ENCODE measurements at regions not wholly inside any gene's neighbourhood (a gene's known extent, or its start where the extent isn't known, plus 50 kb on each side); places are given as distances from the start of the nearest gene placed in this dataset.

DNA sequence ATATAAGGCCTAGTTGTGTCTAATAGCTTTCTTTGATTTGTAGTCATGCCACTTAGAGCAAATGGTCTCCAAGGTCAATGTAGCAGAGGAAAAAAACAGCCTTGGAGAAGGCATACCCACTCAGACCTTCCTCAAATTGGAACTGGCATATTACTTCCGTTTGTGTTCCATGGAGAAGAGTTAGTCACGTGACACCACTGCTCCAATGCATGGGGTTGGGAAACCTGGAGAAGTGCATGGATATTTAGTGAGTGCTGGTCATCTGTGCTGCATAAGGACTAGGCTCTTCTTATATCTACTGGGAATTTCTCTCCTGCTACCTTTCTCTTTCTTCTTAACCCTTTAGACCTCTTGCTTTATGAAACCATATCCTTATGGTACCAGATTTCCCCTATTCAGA is 167.8 kb downstream of the BACH1 start:
- TF ChIP-seq, protein P1, sequence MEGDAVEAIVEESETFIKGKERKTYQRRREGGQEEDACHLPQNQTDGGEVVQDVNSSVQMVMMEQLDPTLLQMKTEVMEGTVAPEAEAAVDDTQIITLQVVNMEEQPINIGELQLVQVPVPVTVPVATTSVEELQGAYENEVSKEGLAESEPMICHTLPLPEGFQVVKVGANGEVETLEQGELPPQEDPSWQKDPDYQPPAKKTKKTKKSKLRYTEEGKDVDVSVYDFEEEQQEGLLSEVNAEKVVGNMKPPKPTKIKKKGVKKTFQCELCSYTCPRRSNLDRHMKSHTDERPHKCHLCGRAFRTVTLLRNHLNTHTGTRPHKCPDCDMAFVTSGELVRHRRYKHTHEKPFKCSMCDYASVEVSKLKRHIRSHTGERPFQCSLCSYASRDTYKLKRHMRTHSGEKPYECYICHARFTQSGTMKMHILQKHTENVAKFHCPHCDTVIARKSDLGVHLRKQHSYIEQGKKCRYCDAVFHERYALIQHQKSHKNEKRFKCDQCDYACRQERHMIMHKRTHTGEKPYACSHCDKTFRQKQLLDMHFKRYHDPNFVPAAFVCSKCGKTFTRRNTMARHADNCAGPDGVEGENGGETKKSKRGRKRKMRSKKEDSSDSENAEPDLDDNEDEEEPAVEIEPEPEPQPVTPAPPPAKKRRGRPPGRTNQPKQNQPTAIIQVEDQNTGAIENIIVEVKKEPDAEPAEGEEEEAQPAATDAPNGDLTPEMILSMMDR (IDR thresholded peaks at IDR 0.05) = no peak
- TF ChIP-seq POLR2A (IDR thresholded peaks at IDR 0.05) = no peak

All from adrenal gland (tissue), 5 donors.